Stimulated activated CD8-positive, alpha-beta memory T cell treated with anti-CD3 and anti-CD28 coated beads, Interleukin-12 subunit alpha, Interleukin-12 subunit beta, amount 100 ng/mL, for 1 hour (primary cell): ENCODE measurements at regions not wholly inside any gene's neighbourhood (a gene's known extent, or its start where the extent isn't known, plus 50 kb on each side); places are given as distances from the start of the nearest gene placed in this dataset.
"Not testable (repeated sequence)": the region's sequence is repeated elsewhere in the genome, so short reads cannot be mapped to it uniquely, and the experiment has no call there.

Experiments used
- DNase-seq: peaks from one replicate; pipeline ENCODE4 v3.0.0-alpha.2; 2020; ENCODE audit warnings: low read depth

GRCh38 chr21:17679002-17679600 is 66.4 kb upstream of the BTG3 start:
- no peak for DNase-seq

GRCh38 chr21:17676930-17677329 is 64.2 kb upstream of the BTG3 start:
- not testable (repeated sequence) for DNase-seq

- DNase-seq: no peak
These were observed 61.4 kb upstream of the BTG3 start for GRCh38 chr21:17674106-17674505.

- no peak for DNase-seq
These were observed 60.7 kb upstream of the BTG3 start for GRCh38 chr21:17673261-17674020.

GRCh38 chr21:17671733-17672132 is 59.0 kb upstream of the BTG3 start:
- no peak for DNase-seq

- no peak for DNase-seq
These were observed 55.9 kb upstream of the BTG3 start for GRCh38 chr21:17668479-17669140.

- DNase-seq: no peak
These were observed 54.6 kb upstream of the BTG3 start for GRCh38 chr21:17667256-17667655.
